ENCODE measurements at regions not wholly inside any gene's neighbourhood (a gene's known extent, or its start where the extent isn't known, plus 50 kb on each side); places are given as distances from the start of the nearest gene placed in this dataset.

GRCh38 chr9:135023786-135024405, 63.6 kb upstream of the OLFM1 start:
- no peak for TF ChIP-seq CTCF (IDR thresholded peaks at IDR 0.05)
- ATAC-seq (ENCODE audit: low FRiP score) (no peak), DNase-seq (ENCODE audit: low spot score) (no peak)

- no peak for ATAC-seq (ENCODE audit: low FRiP score)
- DNase-seq (ENCODE audit: low spot score) = no peak
- TF ChIP-seq CTCF (IDR thresholded peaks at IDR 0.05) = no peak
Measured at GRCh38 chr9:135029463-135029862, 58.0 kb upstream of the OLFM1 start.

- ATAC-seq (ENCODE audit: low FRiP score) (no peak), DNase-seq (ENCODE audit: low spot score) (no peak)
- TF ChIP-seq CTCF (IDR thresholded peaks at IDR 0.05) = no peak
Measured at GRCh38 chr9:135029871-135030565, 57.5 kb upstream of the OLFM1 start.

GRCh38 chr9:135030566-135031226, 56.8 kb upstream of the OLFM1 start:
- ATAC-seq (ENCODE audit: low FRiP score) (no peak), DNase-seq (ENCODE audit: low spot score) (no peak)
- TF ChIP-seq CTCF (IDR thresholded peaks at IDR 0.05) = no peak

- no peak for DNase-seq (ENCODE audit: low spot score)
- no peak for ATAC-seq (ENCODE audit: low FRiP score)
- no peak for TF ChIP-seq CTCF (IDR thresholded peaks at IDR 0.05)
Measured at GRCh38 chr9:135032041-135032835, 55.2 kb upstream of the OLFM1 start.

GRCh38 chr9:135032868-135033460, 54.5 kb upstream of the OLFM1 start:
- DNase-seq (ENCODE audit: low spot score) (no peak), ATAC-seq (ENCODE audit: low FRiP score) (no peak)
- no peak for TF ChIP-seq CTCF (IDR thresholded peaks at IDR 0.05)

Data from omental fat pad (tissue), 3 donors.